ENCODE measurements at regions not wholly inside any gene's neighbourhood (a gene's known extent, or its start where the extent isn't known, plus 50 kb on each side); places are given as distances from the start of the nearest gene placed in this dataset.
A peak's percentile ranks its signal among the peaks of the same experiment; 100 is the strongest.

GRCh38 chr11:8775332-8775731 is 92.7 kb downstream of the RPL27A start:
- H3K9me3 ChIP-seq (ENCODE audit: control insufficient read depth, low read length), result no peaks in the 10 kb centered on the region
- peaks cover 82% of the 10 kb centered on the region for H3K4me1 ChIP-seq (ENCODE audit: control insufficient read depth, insufficient read depth, low read length)
- no peaks in the 10 kb centered on the region for H3K27me3 ChIP-seq (ENCODE audit: control insufficient read depth, insufficient read depth, low read length)
- H3K4me3 ChIP-seq (ENCODE audit: low read length), result no peak overlapping the region
- no peaks in the 10 kb centered on the region for H3K36me3 ChIP-seq (ENCODE audit: control insufficient read depth, insufficient read depth, low read length)
- H3K9ac ChIP-seq (ENCODE audit: low read length), result no peak overlapping the region

- Histone ChIP-seq H3K4me3 (ENCODE audit: low read length) (no peak overlapping the region), H3K9me3 (ENCODE audit: control insufficient read depth, low read length) (no peaks in the 10 kb centered on the region), H3K4me1 (ENCODE audit: control insufficient read depth, insufficient read depth, low read length) (peaks cover 78% of the 10 kb centered on the region), H3K27me3 (ENCODE audit: control insufficient read depth, insufficient read depth, low read length) (no peaks in the 10 kb centered on the region), H3K36me3 (ENCODE audit: control insufficient read depth, insufficient read depth, low read length) (no peaks in the 10 kb centered on the region), H3K9ac (ENCODE audit: low read length) (no peak overlapping the region)
These were observed 93.1 kb downstream of the RPL27A start for GRCh38 chr11:8775734-8776133.

GRCh38 chr11:8776209-8776608 is 93.6 kb downstream of the RPL27A start:
- Histone ChIP-seq H3K4me3 (ENCODE audit: low read length) (no peak overlapping the region), H3K4me1 (ENCODE audit: control insufficient read depth, insufficient read depth, low read length) (peaks cover 74% of the 10 kb centered on the region), H3K27me3 (ENCODE audit: control insufficient read depth, insufficient read depth, low read length) (no peaks in the 10 kb centered on the region), H3K9me3 (ENCODE audit: control insufficient read depth, low read length) (no peaks in the 10 kb centered on the region), H3K9ac (ENCODE audit: low read length) (no peak overlapping the region), H3K36me3 (ENCODE audit: control insufficient read depth, insufficient read depth, low read length) (no peaks in the 10 kb centered on the region)

- Histone ChIP-seq H3K36me3 (ENCODE audit: control insufficient read depth, insufficient read depth, low read length) (no peaks in the 10 kb centered on the region), H3K27me3 (ENCODE audit: control insufficient read depth, insufficient read depth, low read length) (no peaks in the 10 kb centered on the region), H3K9me3 (ENCODE audit: control insufficient read depth, low read length) (no peaks in the 10 kb centered on the region), H3K9ac (ENCODE audit: low read length) (no peak overlapping the region), H3K4me3 (ENCODE audit: low read length) (no peak overlapping the region), H3K4me1 (ENCODE audit: control insufficient read depth, insufficient read depth, low read length) (peaks cover 60% of the 10 kb centered on the region)
These were observed 95.5 kb downstream of the RPL27A start for GRCh38 chr11:8777907-8778767.

- no peak overlapping the region for H3K4me3 ChIP-seq (ENCODE audit: low read length)
- H3K36me3 ChIP-seq (ENCODE audit: control insufficient read depth, insufficient read depth, low read length), result no peaks in the 10 kb centered on the region
- peak overlapping the region; percentile 16 for H3K9ac ChIP-seq (ENCODE audit: low read length)
- H3K9me3 ChIP-seq (ENCODE audit: control insufficient read depth, low read length), result no peaks in the 10 kb centered on the region
- no peaks in the 10 kb centered on the region for H3K27me3 ChIP-seq (ENCODE audit: control insufficient read depth, insufficient read depth, low read length)
- H3K4me1 ChIP-seq (ENCODE audit: control insufficient read depth, insufficient read depth, low read length), result peaks cover 50% of the 10 kb centered on the region
These were observed 96.5 kb downstream of the RPL27A start for GRCh38 chr11:8779107-8779506.

GRCh38 chr11:8779732-8780131 is 97.1 kb downstream of the RPL27A start:
- Histone ChIP-seq H3K4me3 (ENCODE audit: low read length) (no peak overlapping the region), H3K4me1 (ENCODE audit: control insufficient read depth, insufficient read depth, low read length) (peaks cover 44% of the 10 kb centered on the region), H3K27me3 (ENCODE audit: control insufficient read depth, insufficient read depth, low read length) (no peaks in the 10 kb centered on the region)

GRCh38 chr11:8784954-8785353 is 102.4 kb downstream of the RPL27A start:
- H3K4me1 ChIP-seq (ENCODE audit: control insufficient read depth, insufficient read depth, low read length), result peaks cover 8% of the 10 kb centered on the region

More at GRCh38 chr11:8779732-8780131, 97.1 kb downstream of the RPL27A start:
- H3K36me3 ChIP-seq (ENCODE audit: control insufficient read depth, insufficient read depth, low read length), result no peaks in the 10 kb centered on the region
- H3K9ac ChIP-seq (ENCODE audit: low read length), result no peak overlapping the region
- H3K9me3 ChIP-seq (ENCODE audit: control insufficient read depth, low read length), result no peaks in the 10 kb centered on the region

GRCh38 chr11:8785457-8785856 is 102.9 kb downstream of the RPL27A start:
- Histone ChIP-seq H3K27me3 (ENCODE audit: control insufficient read depth, insufficient read depth, low read length) (no peaks in the 10 kb centered on the region), H3K36me3 (ENCODE audit: control insufficient read depth, insufficient read depth, low read length) (no peaks in the 10 kb centered on the region), H3K9me3 (ENCODE audit: control insufficient read depth, low read length) (no peaks in the 10 kb centered on the region), H3K9ac (ENCODE audit: low read length) (no peak overlapping the region), H3K4me1 (ENCODE audit: control insufficient read depth, insufficient read depth, low read length) (peaks cover 13% of the 10 kb centered on the region), H3K4me3 (ENCODE audit: low read length) (no peak overlapping the region)

More at GRCh38 chr11:8784954-8785353, 102.4 kb downstream of the RPL27A start:
- H3K27me3 ChIP-seq (ENCODE audit: control insufficient read depth, insufficient read depth, low read length), result no peaks in the 10 kb centered on the region
- H3K9me3 ChIP-seq (ENCODE audit: control insufficient read depth, low read length), result no peaks in the 10 kb centered on the region
- no peaks in the 10 kb centered on the region for H3K36me3 ChIP-seq (ENCODE audit: control insufficient read depth, insufficient read depth, low read length)
- H3K9ac ChIP-seq (ENCODE audit: low read length), result no peak overlapping the region
- no peak overlapping the region for H3K4me3 ChIP-seq (ENCODE audit: low read length)

GRCh38 chr11:8785998-8786397 is 103.4 kb downstream of the RPL27A start:
- Histone ChIP-seq H3K9ac (ENCODE audit: low read length) (no peak overlapping the region), H3K4me3 (ENCODE audit: low read length) (no peak overlapping the region), H3K4me1 (ENCODE audit: control insufficient read depth, insufficient read depth, low read length) (peaks cover 18% of the 10 kb centered on the region), H3K36me3 (ENCODE audit: control insufficient read depth, insufficient read depth, low read length) (no peaks in the 10 kb centered on the region), H3K27me3 (ENCODE audit: control insufficient read depth, insufficient read depth, low read length) (no peaks in the 10 kb centered on the region), H3K9me3 (ENCODE audit: control insufficient read depth, low read length) (no peaks in the 10 kb centered on the region)

- Histone ChIP-seq H3K9me3 (ENCODE audit: control insufficient read depth, low read length) (no peaks in the 10 kb centered on the region), H3K36me3 (ENCODE audit: control insufficient read depth, insufficient read depth, low read length) (no peaks in the 10 kb centered on the region), H3K4me1 (ENCODE audit: control insufficient read depth, insufficient read depth, low read length) (peaks cover 23% of the 10 kb centered on the region), H3K9ac (ENCODE audit: low read length) (no peak overlapping the region), H3K27me3 (ENCODE audit: control insufficient read depth, insufficient read depth, low read length) (no peaks in the 10 kb centered on the region), H3K4me3 (ENCODE audit: low read length) (no peak overlapping the region)
These were observed 104.3 kb downstream of the RPL27A start for GRCh38 chr11:8786933-8787332.

- H3K9me3 ChIP-seq (ENCODE audit: control insufficient read depth, low read length), result no peaks in the 10 kb centered on the region
- H3K36me3 ChIP-seq (ENCODE audit: control insufficient read depth, insufficient read depth, low read length), result no peaks in the 10 kb centered on the region
- no peak overlapping the region for H3K9ac ChIP-seq (ENCODE audit: low read length)
- no peak overlapping the region for H3K4me3 ChIP-seq (ENCODE audit: low read length)
- no peaks in the 10 kb centered on the region for H3K27me3 ChIP-seq (ENCODE audit: control insufficient read depth, insufficient read depth, low read length)
- H3K4me1 ChIP-seq (ENCODE audit: control insufficient read depth, insufficient read depth, low read length), result peaks cover 23% of the 10 kb centered on the region
These were observed 104.8 kb downstream of the RPL27A start for GRCh38 chr11:8787372-8787771.

GRCh38 chr11:8788616-8789015 is 106.0 kb downstream of the RPL27A start:
- Histone ChIP-seq H3K36me3 (ENCODE audit: control insufficient read depth, insufficient read depth, low read length) (no peaks in the 10 kb centered on the region), H3K9me3 (ENCODE audit: control insufficient read depth, low read length) (no peaks in the 10 kb centered on the region), H3K4me1 (ENCODE audit: control insufficient read depth, insufficient read depth, low read length) (peaks cover 35% of the 10 kb centered on the region), H3K4me3 (ENCODE audit: low read length) (no peak overlapping the region), H3K27me3 (ENCODE audit: control insufficient read depth, insufficient read depth, low read length) (no peaks in the 10 kb centered on the region), H3K9ac (ENCODE audit: low read length) (no peak overlapping the region)
